Suppressor macrophage treated with lipopolysaccharide for 1 hour (primary cell): ENCODE measurements at regions not wholly inside any gene's neighbourhood (a gene's known extent, or its start where the extent isn't known, plus 50 kb on each side); places are given as distances from the start of the nearest gene placed in this dataset.

Experiments
- DNase-seq, 3 donors: peaks; one replicate each; pipeline ENCODE4 v3.0.0-alpha.2; 2020 to 2022

DNA sequence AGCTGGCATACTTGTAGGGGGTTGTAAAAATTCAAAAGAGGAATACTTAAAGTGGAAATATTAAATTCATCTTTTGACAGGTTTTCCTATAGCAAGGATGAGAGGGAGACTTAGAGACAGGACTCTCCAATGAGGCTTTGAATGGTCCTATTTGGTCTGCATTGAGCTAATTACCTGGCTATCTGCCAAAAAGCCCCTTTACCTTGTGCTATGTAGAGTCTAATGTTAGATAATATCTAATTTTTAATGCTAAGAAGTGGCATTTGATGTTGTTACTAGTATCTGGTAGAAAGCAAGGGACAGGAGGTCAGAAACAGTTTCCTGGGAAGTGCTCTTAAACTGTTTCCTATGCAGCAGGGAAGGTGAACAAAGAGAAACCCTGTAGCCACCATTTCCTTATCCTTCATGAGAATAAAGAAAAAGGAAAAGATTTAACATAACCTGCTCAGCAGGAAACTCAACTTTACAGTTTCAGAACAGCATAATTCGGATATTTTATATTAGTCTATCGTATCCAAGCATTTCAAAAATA, 550.0 kb downstream of the SOX5 start:
- no peak for DNase-seq

DNA sequence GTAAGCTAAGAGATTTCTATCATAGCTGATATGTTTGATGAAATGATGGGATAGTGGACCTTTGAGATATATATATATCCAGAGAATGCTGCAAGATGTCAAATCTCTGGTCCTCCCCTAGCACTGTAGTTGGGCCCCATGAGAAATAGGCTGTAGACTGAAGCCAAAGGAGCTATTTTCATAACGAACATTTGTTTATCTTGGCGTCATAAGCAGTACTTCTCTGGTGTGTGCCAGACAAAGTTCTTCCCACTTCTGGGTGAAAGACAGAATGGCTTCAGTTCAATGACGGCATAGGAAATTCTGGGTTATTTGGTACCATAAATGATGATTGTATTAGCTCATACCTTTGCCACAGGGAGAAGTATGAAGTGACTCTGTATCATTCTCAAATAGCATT, 534.3 kb downstream of the SOX5 start:
- no peak for DNase-seq

DNA sequence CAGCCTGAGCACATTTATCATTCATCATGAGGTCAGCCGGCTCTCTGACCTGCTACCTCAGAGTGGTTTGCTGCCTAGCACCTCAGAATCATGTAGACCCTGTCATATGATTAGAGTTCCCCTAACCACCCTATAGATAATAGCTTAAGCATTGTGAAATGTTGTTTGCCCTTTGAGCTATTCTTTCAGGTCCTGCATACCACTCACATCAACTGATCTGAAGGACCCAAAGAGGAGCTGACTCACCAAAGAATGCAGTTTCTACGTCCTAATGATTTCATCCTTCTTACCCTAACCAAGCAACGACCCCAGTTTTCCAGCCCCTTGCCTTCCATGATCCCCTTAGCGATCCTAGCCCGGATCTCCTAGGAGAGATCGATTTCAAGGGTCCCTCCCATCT, 527.9 kb downstream of the SOX5 start:
- no peak for DNase-seq

DNA sequence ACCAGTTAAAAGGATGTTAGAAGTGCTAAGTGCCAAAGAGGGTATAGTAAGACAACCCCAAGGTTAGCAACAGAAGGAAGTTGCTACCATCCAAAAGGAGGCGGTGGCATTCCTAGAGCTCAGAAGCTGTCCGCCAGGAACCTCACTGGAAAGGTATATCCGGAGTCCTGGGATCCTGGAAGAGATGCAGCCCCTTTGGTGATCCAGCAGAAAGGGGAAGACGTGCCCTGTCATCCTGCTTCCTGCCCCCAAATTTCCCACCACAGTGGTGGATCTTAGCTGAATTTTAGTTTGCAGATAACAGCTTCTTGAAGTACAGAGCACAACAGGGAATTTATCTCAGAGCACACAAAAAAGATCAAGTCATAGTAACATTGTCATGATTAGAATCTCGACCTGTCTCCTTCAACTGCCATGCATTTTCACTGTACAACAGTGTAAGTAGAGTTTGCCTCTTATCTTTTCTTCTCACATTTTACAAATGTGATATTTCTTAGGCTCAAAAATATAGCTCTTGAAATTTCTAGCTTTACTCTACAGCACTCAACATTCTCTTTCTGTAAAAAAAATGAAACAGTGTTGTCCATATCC, 526.3 kb downstream of the SOX5 start:
- DNase-seq = no peak

DNA sequence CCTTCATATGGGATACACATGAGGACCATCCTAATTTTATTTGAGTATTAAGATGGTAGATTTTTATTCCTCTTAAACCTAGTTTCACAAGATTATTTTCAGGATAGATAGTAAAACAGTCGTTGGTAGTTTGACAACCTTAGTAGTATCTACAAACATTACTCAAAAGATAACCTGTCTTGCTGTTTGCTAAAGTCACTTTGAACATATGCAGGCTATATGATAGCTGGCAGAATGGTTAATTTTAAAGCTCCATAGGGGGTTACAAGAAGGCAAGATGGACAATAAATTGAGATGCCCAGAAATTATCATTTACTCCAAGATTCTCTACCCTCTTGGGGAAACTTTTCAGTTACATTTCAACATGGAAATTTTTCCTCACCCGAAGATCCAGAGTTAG, 525.7 kb downstream of the SOX5 start:
- DNase-seq = no peak

DNA sequence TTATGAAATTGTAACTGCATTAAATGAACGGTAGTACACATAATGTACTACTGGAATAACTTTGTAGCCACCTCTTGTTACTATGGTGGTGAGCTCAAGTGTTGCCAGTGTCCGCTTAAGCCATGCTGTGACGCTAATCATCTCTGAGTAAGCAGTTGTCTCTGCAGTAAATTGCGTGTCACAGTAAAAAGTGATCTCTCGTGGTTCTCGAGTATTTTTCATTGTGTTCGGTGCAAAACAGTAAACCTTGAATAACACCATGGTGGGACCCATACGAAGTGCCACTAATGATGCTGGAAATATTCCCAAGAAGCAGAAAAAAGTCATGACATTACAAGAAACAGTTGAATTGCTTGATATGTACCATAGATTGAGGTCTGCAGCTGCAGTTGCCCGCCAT, 524.8 kb downstream of the SOX5 start:
- DNase-seq = no peak

DNA sequence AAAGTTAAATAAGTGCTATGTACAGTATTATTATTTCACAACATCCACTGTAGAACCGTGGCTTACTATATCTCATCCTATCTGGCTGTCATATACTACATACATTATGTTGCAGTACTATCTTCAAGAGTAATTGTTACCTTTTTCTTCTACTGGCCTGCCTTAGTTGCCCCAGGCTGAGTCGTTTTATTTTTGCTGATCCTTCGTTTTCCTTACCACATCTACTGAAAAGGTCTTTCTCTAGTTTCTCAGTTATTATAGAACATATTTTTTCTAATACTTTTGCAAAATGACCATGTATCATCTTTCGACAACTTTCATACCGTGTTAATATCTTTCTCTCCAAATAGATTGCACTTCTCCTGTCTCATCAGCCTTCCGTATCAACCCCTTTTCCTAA, 523.1 kb downstream of the SOX5 start:
- DNase-seq = no peak

DNA sequence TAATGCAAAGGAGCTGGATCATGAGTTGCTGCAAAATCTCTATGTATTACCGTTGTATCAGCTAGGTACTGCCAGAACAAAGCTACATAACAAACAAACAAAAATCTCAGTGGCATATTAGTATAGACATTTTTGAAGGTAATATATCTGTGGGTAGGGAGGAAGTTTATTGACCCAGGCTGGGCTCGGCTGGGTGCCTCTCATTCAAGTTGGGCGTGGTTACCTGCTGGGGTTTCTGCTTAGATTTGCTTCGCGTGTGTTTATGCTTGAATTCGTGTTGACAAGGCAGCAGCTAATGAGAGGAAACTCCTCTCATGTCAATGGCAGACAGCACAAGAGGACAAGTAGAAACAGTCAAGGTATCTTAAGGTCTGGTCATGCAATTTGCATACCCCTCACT, 520.7 kb downstream of the SOX5 start:
- no peak for DNase-seq

DNA sequence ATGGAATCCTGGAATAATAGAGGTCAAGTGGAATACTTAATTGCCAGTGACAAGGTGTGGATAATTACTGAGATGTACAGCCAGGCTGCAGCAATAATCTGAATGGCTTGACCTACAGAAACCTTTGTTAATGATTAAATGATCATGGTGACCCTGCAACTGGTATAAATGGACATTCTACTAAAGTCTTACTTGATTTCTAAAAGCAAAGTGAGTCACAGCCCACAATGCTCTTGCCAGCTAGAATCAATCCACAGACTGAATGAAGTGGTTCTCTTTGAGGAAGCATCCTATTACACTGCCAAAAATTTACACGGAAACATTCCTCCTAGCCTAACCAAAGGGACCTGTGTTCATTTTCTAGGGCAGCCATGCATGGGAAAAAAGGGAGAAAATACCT, 518.5 kb downstream of the SOX5 start:
- DNase-seq = no peak

DNA sequence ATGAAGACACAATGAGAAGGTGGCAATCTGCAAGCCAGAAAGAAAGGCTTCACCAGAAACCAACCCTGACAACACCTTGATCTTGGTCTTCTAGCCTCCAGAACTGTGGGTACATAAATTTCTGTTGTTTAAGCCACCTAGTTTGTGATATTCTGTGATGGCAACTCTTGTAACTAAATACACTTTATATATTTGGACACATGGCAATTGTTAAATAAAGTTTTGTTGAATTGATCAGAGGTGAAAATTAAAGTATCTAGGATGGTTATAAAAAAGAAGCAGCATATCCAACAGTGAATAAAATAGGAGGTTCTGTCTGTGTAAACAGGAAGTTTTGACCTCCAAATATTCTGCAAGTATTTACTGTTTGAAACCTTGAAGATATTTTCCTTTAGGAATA, 516.3 kb downstream of the SOX5 start:
- DNase-seq = no peak

DNA sequence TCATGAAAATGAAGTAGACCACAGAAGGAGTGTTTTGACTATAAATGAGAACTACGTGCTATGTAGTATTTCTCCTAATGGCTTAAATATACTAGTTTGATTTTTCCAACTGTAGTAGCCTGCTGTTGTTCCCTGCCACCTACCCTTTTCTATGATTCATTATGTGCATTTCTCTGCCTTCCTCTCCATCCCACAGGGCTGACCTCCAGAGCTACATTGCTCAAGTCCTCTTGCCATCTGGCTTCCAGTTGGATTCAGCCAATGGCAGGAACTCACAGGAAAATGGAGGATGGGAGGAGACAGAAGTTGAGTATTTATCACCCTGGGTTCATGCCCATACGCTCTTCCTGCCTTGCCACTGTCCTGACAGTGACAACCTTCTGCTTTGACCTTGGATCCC, 515.3 kb downstream of the SOX5 start:
- no peak for DNase-seq

DNA sequence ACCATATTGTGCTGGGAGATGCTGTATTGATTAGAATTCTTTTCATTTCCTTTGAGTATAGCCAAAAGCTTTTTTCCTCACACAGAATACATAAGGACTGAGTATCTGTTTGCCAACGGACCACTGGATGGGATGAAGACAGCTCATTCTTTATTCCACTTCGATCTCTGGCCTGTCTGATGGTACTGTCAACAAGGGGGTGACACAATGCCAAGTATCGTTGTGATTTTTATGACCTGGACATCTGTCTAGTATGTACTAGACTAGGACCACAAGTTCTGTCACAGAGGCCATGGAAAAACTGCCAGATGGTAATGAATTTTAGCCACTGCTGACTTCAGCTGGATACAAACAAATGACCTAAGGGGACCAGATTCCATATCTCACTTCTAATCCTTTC, 502.7 kb downstream of the SOX5 start:
- no peak for DNase-seq

DNA sequence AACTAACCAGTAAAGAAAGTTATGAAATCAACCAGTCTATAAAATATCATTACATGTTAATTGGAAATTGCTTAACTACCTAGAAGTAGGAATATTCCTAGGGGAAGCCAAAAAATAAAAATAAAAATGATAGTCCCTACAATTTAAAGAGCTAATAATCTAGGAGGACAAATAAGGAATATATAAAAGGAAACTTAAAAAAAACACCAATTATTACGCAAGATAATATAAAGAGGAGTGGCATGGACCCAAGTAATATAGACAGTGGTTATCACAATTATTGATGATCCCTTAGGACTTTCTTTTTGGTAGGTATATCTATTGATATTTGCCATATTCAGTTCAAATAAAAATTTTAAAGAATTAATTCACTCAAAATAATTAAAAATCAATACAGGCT, 498.7 kb downstream of the SOX5 start:
- no peak for DNase-seq

DNA sequence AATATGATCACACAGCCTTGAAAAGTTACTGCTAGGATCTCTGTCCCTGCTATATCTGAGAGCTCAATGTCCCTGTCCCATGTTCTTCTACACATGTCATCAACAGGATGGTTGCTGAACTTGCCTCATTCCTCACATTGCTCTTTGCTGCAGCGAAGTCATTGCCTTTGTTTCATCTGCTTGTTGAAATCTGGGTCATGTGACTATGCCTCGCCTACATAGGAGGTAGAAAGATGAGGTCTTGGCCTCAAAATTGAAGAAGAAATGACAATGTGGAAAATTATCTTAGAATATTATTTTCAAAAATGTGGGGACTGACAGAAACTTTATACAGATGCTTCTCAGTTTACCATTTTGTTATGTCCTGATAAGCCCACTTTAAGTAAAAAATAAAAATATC, 494.2 kb downstream of the SOX5 start:
- no peak for DNase-seq

DNA sequence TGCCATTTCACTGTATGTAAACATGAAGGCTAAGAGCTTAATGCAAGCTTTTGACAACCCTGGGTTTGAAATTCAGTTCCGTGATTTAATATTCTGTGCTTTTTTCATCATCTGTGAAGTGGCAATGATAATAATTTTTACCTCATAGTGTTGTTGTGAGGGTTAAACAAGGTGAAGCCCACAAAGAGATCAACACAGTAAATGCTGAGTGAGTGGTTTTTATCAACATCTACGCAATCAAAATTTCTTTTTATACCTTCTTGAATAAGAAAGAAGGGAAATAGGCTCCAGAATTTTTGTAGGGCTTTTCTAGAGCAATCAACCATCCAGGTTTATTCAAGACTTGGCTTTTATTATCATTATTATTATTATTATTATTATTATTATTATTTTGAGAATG, 490.8 kb downstream of the SOX5 start:
- no peak for DNase-seq

DNA sequence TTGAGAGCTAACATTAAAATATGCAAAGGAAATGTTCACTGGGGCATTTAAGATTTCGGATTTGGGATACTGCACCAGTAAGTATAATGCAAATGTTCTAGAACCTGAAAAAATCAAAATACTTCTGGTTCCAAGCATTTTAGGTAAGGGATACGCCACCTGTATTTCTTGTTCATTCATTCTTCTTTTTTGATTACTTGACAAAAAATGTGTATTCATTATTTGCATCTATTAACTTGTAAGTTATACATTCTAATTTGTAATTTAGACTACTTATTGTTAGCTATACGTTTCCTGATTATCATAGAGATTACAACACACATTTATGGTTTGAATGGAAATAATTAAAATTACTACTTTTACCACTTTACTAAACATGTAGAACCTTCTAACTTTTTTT, 486.9 kb downstream of the SOX5 start:
- no peak for DNase-seq

DNA sequence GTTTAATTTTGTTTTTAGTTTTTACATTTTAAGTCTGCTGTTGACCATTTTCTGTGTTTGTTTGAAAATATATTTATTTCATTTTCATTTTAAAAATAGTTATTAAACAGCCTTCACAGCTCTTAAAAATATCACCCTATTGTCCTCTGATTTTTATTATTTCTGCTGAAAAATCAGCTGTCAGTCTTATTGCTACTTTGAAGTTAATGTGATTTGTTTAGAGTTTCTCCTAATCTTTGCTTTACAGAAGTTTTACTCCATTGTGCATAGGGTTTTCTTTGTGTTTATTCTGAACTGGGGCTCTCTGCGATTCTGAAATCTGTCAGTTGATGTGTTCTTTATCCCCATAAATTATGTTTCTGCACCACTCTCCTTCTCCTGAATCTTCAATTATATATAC, 486.3 kb downstream of the SOX5 start:
- no peak for DNase-seq

DNA sequence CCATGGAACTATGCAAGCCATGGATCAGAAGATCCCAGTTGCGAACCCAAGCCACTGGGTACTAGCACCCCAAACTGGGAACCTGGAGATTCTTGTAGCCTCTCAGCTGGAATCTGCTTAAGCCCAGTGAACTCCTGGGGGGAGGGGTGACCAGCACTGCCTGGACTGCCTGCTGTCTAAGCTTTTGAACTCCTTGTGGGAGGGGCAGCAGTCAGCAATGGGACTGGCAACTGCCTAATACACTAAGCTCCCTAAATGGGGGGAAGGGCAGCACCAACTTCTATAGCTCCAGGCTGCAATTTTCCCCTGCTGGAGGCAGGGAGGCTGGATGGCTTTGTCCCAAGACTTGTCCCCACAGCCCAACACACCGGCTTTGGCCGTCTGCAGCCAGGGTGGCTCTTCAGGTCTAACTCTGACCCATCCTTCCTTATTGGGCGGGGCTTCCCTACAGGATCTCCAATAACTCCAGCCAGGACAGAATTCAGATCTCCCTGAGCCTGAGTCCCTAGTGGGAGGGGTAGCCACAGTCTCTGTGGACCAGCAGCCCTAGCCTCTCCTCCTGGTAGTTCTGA, 485.1 kb downstream of the SOX5 start:
- DNase-seq = no peak

DNA sequence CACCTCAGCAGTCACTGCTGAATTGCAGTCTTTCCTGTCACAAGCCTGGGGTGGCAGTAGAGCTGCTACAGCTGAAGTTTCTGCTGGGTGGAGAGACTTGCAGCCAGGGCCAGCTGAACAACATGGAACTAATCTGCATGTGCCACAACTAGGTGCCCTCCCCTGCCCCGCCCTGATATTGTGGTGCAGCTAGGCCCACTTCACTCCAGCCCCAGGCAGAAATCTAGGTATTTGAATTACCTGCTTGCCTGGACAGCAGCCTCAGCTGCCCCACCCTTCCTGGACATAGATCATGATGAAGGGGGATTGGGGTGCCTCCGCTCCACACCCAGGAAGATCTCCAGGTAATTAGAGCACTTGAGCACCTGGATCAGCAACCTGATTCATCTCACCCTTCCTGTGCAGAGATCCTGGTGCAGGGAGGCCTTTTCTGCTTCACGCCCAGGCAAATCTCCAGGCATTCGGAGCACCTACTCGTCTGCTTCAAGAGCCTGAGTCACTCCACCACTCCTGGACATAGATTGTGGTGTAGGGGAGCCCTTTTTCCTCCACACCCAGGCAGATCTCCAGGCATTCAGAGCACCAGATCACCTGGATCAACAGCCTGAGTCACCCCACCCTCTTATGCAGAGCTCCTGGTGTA, 477.0 kb downstream of the SOX5 start:
- no peak for DNase-seq

DNA sequence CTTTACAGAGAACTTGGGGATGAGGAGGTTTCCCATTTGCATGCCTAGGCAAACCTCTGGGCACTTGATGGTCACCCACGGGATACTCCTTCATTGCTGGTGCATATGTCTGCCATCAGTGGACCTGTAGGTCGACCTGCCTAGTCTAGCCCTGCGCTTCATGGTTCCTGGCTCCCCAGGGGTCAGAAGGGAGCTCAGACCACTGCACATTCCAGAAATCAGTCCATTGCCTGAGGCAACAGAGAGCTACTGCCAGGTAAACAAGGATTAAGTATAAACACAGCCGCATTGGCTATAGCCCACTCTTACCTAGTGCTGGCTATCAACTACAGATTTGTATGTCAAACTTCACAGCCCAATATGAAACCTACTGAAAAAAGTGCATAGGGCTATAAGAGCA, 476.4 kb downstream of the SOX5 start:
- DNase-seq = no peak

DNA sequence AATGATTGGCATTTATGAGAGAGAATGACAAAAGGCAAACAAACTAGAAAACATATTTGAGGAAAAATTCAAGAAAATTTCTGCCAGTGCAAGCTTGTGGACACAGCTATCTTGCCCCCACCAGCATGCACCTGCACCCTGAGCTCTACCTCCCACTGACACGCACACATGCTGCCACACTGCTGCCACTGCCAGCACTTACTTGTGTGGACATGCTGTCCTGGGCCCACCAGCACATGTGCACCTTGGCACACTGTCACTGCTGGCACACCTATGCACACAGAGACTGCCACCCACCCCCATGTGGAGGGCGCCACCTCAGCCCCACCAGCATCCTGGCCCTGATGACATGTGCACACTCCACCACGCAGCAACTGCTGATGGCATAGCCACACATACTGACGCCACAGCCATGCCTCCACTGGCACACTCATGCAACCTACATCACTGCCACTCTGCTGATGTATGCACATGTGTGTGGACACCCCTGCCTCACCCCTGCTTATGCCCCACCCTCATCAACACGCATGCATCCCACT, 475.0 kb downstream of the SOX5 start:
- no peak for DNase-seq
